Small intestine (tissue), 7 donors: ENCODE measurements at regions not wholly inside any gene's neighbourhood (a gene's known extent, or its start where the extent isn't known, plus 50 kb on each side); places are given as distances from the start of the nearest gene placed in this dataset.

Source experiments
- DNase-seq, 2 donors: peaks; one replicate each; pipeline versions ENCODE4 v3.0.0 to v3.0.0-alpha.2; 2013
- FAIRE-seq: peaks from 2 replicates; lab custom pipeline; 2012; peaks lifted over from hg19 to GRCh38; lab: Jason Lieb, UNC
- H3K27ac ChIP-seq, 3 donors: one replicate each; pipeline ENCODE4 v1.5.1; 2013; ENCODE audit warnings: low read length in 2 of 3, mild to moderate bottlenecking in 2 of 3, control low read depth in 1 of 3, inconsistent platforms in 1 of 3, low read depth in 1 of 3, moderate library complexity in 1 of 3
- H3K27me3 ChIP-seq, 3 donors: one replicate each; pipeline ENCODE4 v1.6.1; 2013; ENCODE audit warnings: low read length in 3 of 3, inconsistent platforms in 1 of 3; ENCODE audit not compliant: control insufficient read depth in 3 of 3, insufficient read depth in 3 of 3
- H3K36me3 ChIP-seq, 3 donors: one replicate each; pipeline ENCODE4 v1.6.1; 2013; ENCODE audit warnings: low read length in 3 of 3, inconsistent platforms in 1 of 3, low read depth in 1 of 3, mild to moderate bottlenecking in 1 of 3, moderate library complexity in 1 of 3; ENCODE audit not compliant: control insufficient read depth in 3 of 3, insufficient read depth in 2 of 3
- H3K4me1 ChIP-seq, 3 donors: one replicate each; pipeline ENCODE4 v1.6.1; 2013; ENCODE audit warnings: low read length in 2 of 3, inconsistent platforms in 1 of 3, low read depth in 1 of 3, mild to moderate bottlenecking in 1 of 3, moderate library complexity in 1 of 3; ENCODE audit not compliant: control insufficient read depth in 3 of 3, insufficient read depth in 2 of 3
- H3K4me3 ChIP-seq, 3 donors: one replicate each; pipeline ENCODE4 v1.5.1; 2013; ENCODE audit warnings: low read length in 3 of 3, control low read depth in 1 of 3, inconsistent platforms in 1 of 3, low read depth in 1 of 3, mild to moderate bottlenecking in 1 of 3, moderate library complexity in 1 of 3
- H3K9me3 ChIP-seq, 2 donors: one replicate each; pipeline ENCODE4 v1.6.1; 2013; ENCODE audit warnings: low read depth in 1 of 2, low read length in 1 of 2; ENCODE audit not compliant: control insufficient read depth in 2 of 2, insufficient read depth in 1 of 2
- WGBS, 3 donors: extraction: QIAGEN DNeasy Blood & Tissue Kit; methylation state at CpG; one replicate each; pipeline ENCODE4 v1.1.7; 2013; 5-methylcytosine and 5-hydroxymethylcytosine counted together
- donor health status: healthy with polysubstance abuse.
- donor health status: control.
- donor health status: control.
- donor health status: Bipolar disorder and iron deficiency.
- donor health status: healthy.

GRCh38 chr1:186745531-186746146 is 65.4 kb upstream of the PTGS2 start:
- Histone ChIP-seq H3K36me3 (no peaks in the 10 kb centered on the region), H3K27ac (no peak overlapping the region), H3K4me3 (no peak overlapping the region), H3K27me3 (peaks cover 0 to 2% (median 0%) of the 10 kb centered on the region in 3 donors), H3K4me1 (no peaks in the 10 kb centered on the region), H3K9me3 (peaks cover 0 to 14% of the 10 kb centered on the region in 2 donors)
- 41 to 58% (median 47%) methylated on average over 4 of the region's 4 CpGs for WGBS, 3 donors
- FAIRE-seq (no peak), DNase-seq (no peak)

- Histone ChIP-seq H3K27ac (no peak overlapping the region), H3K9me3 (no peaks in the 10 kb centered on the region), H3K36me3 (no peaks in the 10 kb centered on the region), H3K4me3 (no peak overlapping the region), H3K4me1 (no peaks in the 10 kb centered on the region), H3K27me3 (no peaks in the 10 kb centered on the region)
- DNase-seq: no peak
- 79 to 85% (median 81%) methylated on average over 1 of the region's 1 CpG for WGBS, 3 donors
- FAIRE-seq: no peak
These were observed 61.4 kb upstream of the PTGS2 start for GRCh38 chr1:186741640-186742039.

- WGBS, 3 donors: 88 to 93% (median 91%) methylated on average over 2 of the region's 2 CpGs
- Histone ChIP-seq H3K9me3 (no peaks in the 10 kb centered on the region), H3K27me3 (no peaks in the 10 kb centered on the region), H3K4me1 (no peaks in the 10 kb centered on the region), H3K4me3 (no peak overlapping the region), H3K36me3 (no peaks in the 10 kb centered on the region), H3K27ac (no peak overlapping the region)
- no peak for DNase-seq
- no peak for FAIRE-seq
These were observed 60.1 kb upstream of the PTGS2 start for GRCh38 chr1:186740324-186740723.

- Histone ChIP-seq H3K27ac (no peak overlapping the region), H3K36me3 (no peaks in the 10 kb centered on the region), H3K27me3 (no peaks in the 10 kb centered on the region), H3K4me1 (no peaks in the 10 kb centered on the region), H3K4me3 (no peak overlapping the region), H3K9me3 (no peaks in the 10 kb centered on the region)
- no peak for FAIRE-seq
- DNase-seq: no peak
- WGBS, 3 donors: 84 to 89% (median 87%) methylated on average over 4 of the region's 4 CpGs
These were observed 59.3 kb upstream of the PTGS2 start for GRCh38 chr1:186739515-186739914.

GRCh38 chr1:186738926-186739325 is 58.7 kb upstream of the PTGS2 start:
- Histone ChIP-seq H3K4me3 (no peak overlapping the region), H3K36me3 (no peaks in the 10 kb centered on the region), H3K27ac (no peak overlapping the region), H3K27me3 (no peaks in the 10 kb centered on the region), H3K4me1 (no peaks in the 10 kb centered on the region), H3K9me3 (no peaks in the 10 kb centered on the region)
- WGBS, 3 donors: 6 to 49% (median 25%) methylated on average over 1 of the region's 1 CpG
- peak in 1 of 2 donors; percentile 40 for DNase-seq
- no peak for FAIRE-seq

- Histone ChIP-seq H3K36me3 (no peaks in the 10 kb centered on the region), H3K9me3 (no peaks in the 10 kb centered on the region), H3K27ac (no peak overlapping the region), H3K27me3 (no peaks in the 10 kb centered on the region), H3K4me1 (no peaks in the 10 kb centered on the region), H3K4me3 (no peak overlapping the region)
- DNase-seq (no peak), FAIRE-seq (no peak)
- WGBS, 3 donors: 90 to 94% (median 91%) methylated on average over 4 of the region's 4 CpGs
These were observed 56.9 kb upstream of the PTGS2 start for GRCh38 chr1:186736971-186737685.

GRCh38 chr1:186735463-186735862 is 55.2 kb upstream of the PTGS2 start:
- 94 to 100% (median 98%) methylated on average over 1 of the region's 1 CpG for WGBS, 3 donors
- FAIRE-seq (no peak), DNase-seq (no peak)
- no peaks in the 10 kb centered on the region for H3K4me1 ChIP-seq
- H3K4me3 ChIP-seq: no peak overlapping the region
- H3K27me3 ChIP-seq: no peaks in the 10 kb centered on the region
- H3K9me3 ChIP-seq: no peaks in the 10 kb centered on the region
- H3K36me3 ChIP-seq: no peaks in the 10 kb centered on the region
- no peak overlapping the region for H3K27ac ChIP-seq

GRCh38 chr1:186730951-186731729 is 50.9 kb upstream of the PTGS2 start:
- no peaks in the 10 kb centered on the region for H3K4me1 ChIP-seq
- no peaks in the 10 kb centered on the region for H3K36me3 ChIP-seq
- H3K4me3 ChIP-seq: no peak overlapping the region
- FAIRE-seq (no peak), DNase-seq (no peak)
- 58% methylated on average over 2 of the region's 2 CpGs for WGBS, 3 donors
- H3K27me3 ChIP-seq: no peaks in the 10 kb centered on the region
- H3K27ac ChIP-seq: no peak overlapping the region
- no peaks in the 10 kb centered on the region for H3K9me3 ChIP-seq
